IPS DF 6.9 (cell line): ENCODE measurements at regions not wholly inside any gene's neighbourhood (a gene's known extent, or its start where the extent isn't known, plus 50 kb on each side); places are given as distances from the start of the nearest gene placed in this dataset.

ENCODE experiments used
- DNase-seq: peaks from one replicate; pipeline ENCODE4 v3.0.0-alpha.2; 2013; ENCODE audit warnings: low read depth, low spot score
- H3K27ac ChIP-seq: one replicate; pipeline ENCODE4 v1.5.1; 2013; ENCODE audit warnings: low read length, control low read depth
- H3K27me3 ChIP-seq: 2 replicates; pipeline ENCODE4 v1.6.1; 2013; ENCODE audit warnings: mild to moderate bottlenecking, low read length; ENCODE audit not compliant: control insufficient read depth, insufficient read depth
- H3K36me3 ChIP-seq: 2 replicates; pipeline ENCODE4 v1.6.1; 2013; ENCODE audit warnings: low read length; ENCODE audit not compliant: control insufficient read depth, insufficient read depth
- H3K4me1 ChIP-seq: 2 replicates; pipeline ENCODE4 v1.6.1; 2013; ENCODE audit warnings: low read length; ENCODE audit not compliant: control insufficient read depth, insufficient read depth
- H3K4me3 ChIP-seq: 2 replicates; pipeline ENCODE4 v1.5.1; 2013; ENCODE audit warnings: mild to moderate bottlenecking, low read length
- H3K9me3 ChIP-seq: 2 replicates; pipeline ENCODE4 v1.6.1; 2013; ENCODE audit warnings: low read length, inconsistent platforms; ENCODE audit not compliant: control insufficient read depth, insufficient read depth
- WGBS: extraction: QIAGEN DNeasy Blood & Tissue Kit; methylation state at CpG from one replicate; pipeline ENCODE4 v1.1.7; 2013; ENCODE audit warnings: mixed read lengths, missing lambda C conversion rate; ENCODE audit not compliant: insufficient read length, insufficient coverage; 5-methylcytosine and 5-hydroxymethylcytosine counted together

DNA sequence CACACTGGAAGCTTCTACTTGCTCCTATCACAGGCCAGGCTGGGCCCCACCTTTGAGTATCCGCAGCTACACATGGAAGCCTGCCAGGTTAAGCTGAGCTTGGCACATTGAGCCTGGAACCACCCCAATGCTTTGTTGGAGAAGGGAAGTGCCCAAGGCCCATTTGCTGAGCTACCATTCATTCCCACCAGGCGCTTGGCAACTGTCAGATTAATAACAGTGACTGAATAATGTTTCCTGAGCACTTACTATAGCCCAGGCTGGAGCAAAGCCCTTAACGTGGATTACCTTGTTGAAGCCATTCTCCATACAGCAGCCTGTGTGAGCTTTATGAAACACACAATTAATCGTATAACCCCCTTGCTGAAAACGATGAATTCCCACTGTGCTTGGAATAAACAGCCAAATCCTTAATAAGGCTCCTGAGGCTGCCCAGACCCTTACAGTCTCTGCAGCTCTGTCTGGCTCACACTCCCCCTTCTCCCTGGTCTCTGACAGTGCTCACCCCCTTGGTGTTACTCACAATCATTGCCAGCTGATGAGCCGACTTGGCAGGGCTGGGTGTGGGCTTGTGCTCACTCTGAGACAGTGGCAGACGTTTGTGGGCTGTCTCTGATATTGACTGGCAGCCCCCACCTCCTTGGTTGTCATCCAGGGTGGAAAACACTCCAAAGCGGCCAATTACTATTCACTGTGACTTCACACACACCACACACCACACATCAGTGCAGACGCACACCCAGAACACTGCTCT is 357.1 kb downstream of the MAFB start:
- WGBS: no CpG with 5 or more reads among the region's 9 CpGs
- no peaks in the 10 kb centered on the region for H3K4me1 ChIP-seq
- no peak overlapping the region for H3K27ac ChIP-seq
- H3K4me3 ChIP-seq: no peak overlapping the region
- H3K9me3 ChIP-seq: no peaks in the 10 kb centered on the region
- no peaks in the 10 kb centered on the region for H3K36me3 ChIP-seq
- DNase-seq: no peak
- no peaks in the 10 kb centered on the region for H3K27me3 ChIP-seq

DNA sequence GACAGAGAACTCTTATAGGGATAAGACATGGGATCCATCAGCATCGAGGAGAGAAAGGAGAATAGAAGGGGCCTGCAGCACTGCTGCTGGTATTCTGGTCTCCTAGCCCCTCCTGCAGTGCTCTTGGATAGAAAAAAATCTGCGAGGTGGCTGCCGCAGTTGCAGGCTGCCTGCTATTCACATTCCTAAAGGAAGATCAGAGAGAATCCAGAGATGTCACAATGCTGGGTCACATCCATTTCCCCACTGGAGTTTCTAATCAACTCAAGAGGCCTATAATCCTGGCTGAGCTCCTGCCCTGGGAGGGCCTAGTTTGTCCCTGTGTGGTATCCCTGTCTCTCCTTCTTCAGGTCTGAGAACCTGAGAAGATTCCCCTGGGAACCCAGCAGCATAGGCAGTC is 357.8 kb downstream of the MAFB start:
- H3K27me3 ChIP-seq: no peaks in the 10 kb centered on the region
- H3K4me1 ChIP-seq: no peaks in the 10 kb centered on the region
- H3K36me3 ChIP-seq: no peaks in the 10 kb centered on the region
- DNase-seq: no peak
- no peak overlapping the region for H3K4me3 ChIP-seq
- no CpG with 5 or more reads among the region's 3 CpGs for WGBS
- H3K9me3 ChIP-seq: no peaks in the 10 kb centered on the region
- no peak overlapping the region for H3K27ac ChIP-seq

DNA sequence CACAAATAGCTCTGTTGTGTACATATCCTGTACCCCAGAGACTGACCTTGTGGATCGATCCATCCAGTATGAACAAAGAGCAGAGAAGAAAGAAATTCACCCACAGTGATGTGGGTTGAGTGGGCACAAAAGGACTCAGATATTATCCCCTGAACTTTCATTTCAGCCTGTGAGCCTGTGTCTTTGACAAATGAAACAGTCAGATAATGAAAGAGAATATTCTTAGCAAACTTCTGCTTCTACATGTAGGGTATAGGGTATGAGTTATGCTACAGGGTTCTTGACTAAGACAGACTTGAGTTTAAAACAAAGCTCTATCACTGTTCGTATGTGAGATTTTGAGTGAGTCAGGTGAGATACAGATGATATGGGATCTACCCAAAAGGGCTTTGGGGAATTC is 359.7 kb downstream of the MAFB start:
- WGBS: no CpG with 5 or more reads among the region's 2 CpGs
- H3K27ac ChIP-seq: no peak overlapping the region
- H3K4me3 ChIP-seq: no peak overlapping the region
- no peaks in the 10 kb centered on the region for H3K36me3 ChIP-seq
- DNase-seq: no peak
- no peaks in the 10 kb centered on the region for H3K27me3 ChIP-seq
- no peaks in the 10 kb centered on the region for H3K9me3 ChIP-seq
- no peaks in the 10 kb centered on the region for H3K4me1 ChIP-seq

- H3K9me3 ChIP-seq: no peaks in the 10 kb centered on the region
- whole genome bisulfite sequencing: no CpG with 5 or more reads among the region's 3 CpGs
- no peak for DNase-seq
- no peaks in the 10 kb centered on the region for H3K4me1 ChIP-seq
- H3K27ac ChIP-seq: no peak overlapping the region
- no peaks in the 10 kb centered on the region for H3K36me3 ChIP-seq
- H3K27me3 ChIP-seq: no peaks in the 10 kb centered on the region
- no peak overlapping the region for H3K4me3 ChIP-seq
Observed at GRCh38 chr20:40326784-40327183, 362.3 kb downstream of the MAFB start.

GRCh38 chr20:40325006-40325568 is 363.9 kb downstream of the MAFB start:
- no peak overlapping the region for H3K27ac ChIP-seq
- no peaks in the 10 kb centered on the region for H3K27me3 ChIP-seq
- DNase-seq: no peak
- H3K9me3 ChIP-seq: no peaks in the 10 kb centered on the region
- H3K36me3 ChIP-seq: no peaks in the 10 kb centered on the region
- WGBS: no CpG with 5 or more reads among the region's 2 CpGs
- H3K4me1 ChIP-seq: no peaks in the 10 kb centered on the region
- no peak overlapping the region for H3K4me3 ChIP-seq

- Histone ChIP-seq H3K4me3 (no peak overlapping the region), H3K4me1 (no peaks in the 10 kb centered on the region), H3K27me3 (no peaks in the 10 kb centered on the region), H3K27ac (no peak overlapping the region), H3K36me3 (no peaks in the 10 kb centered on the region), H3K9me3 (no peaks in the 10 kb centered on the region)
- no peak for DNase-seq
- WGBS: no CpG with 5 or more reads among the region's 5 CpGs
Observed at GRCh38 chr20:40323361-40323794, 365.7 kb downstream of the MAFB start.

DNA sequence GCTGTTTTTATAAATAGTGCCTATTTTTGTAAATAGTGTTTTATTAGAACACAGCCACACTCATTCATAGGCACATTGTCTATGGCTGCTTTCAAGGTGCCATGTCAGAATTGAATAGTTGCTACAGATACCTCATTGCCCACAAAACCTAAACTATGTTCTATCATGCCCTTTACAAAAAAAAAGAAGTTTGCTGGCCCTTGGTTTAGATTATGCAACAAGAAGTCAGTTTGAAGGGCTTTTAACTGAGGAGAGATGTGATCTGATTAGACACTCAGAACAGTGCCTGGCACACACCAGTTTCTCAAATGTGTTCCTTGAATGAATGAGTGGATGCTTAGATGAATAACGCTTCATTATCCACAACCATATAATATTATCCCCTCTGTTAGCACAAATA is 366.1 kb downstream of the MAFB start:
- no CpG with 5 or more reads among the region's 1 CpG for WGBS
- Histone ChIP-seq H3K4me1 (no peaks in the 10 kb centered on the region), H3K27ac (no peak overlapping the region), H3K36me3 (no peaks in the 10 kb centered on the region), H3K9me3 (no peaks in the 10 kb centered on the region), H3K4me3 (no peak overlapping the region), H3K27me3 (no peaks in the 10 kb centered on the region)
- DNase-seq: no peak

DNA sequence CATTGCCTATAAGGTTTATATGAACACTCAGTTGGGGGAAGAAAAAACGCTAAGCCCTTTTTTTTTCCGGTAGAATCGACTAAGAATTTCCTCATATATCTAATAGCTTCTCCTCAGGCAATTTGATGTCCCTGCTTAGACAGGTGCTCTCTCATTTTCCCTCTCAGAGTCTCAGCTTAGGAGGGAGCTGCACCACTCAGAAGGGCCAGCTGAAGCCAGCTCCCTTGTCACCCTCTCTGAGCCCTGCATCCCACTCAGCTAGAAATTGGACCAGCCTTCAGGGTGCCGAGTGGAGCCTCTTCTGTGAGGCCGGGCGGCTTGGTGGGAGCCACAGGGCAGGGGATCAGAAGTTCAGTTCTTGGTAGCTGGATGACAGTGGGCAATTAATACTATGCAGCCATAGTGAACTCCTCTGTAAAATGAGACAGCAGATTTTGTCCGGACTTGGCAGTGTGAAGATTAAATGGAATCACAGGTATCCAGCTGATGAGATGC is 368.5 kb downstream of the MAFB start:
- 0 out of 2 replicates have a peak, but pooled peaks cover 1% of the 10 kb centered on the region for H3K4me1 ChIP-seq
- DNase-seq: no peak
- no peak overlapping the region for H3K27ac ChIP-seq
- no peaks in the 10 kb centered on the region for H3K27me3 ChIP-seq
- no CpG with 5 or more reads among the region's 7 CpGs for WGBS
- no peak overlapping the region for H3K4me3 ChIP-seq
- H3K9me3 ChIP-seq: no peaks in the 10 kb centered on the region
- no peaks in the 10 kb centered on the region for H3K36me3 ChIP-seq

- WGBS: no CpG with 5 or more reads among the region's 15 CpGs
- Histone ChIP-seq H3K27ac (no peak overlapping the region), H3K4me1 (0 out of 2 replicates have a peak, but pooled peaks cover 1% of the 10 kb centered on the region), H3K27me3 (no peaks in the 10 kb centered on the region), H3K36me3 (no peaks in the 10 kb centered on the region), H3K4me3 (no peak overlapping the region), H3K9me3 (no peaks in the 10 kb centered on the region)
- no peak for DNase-seq
Observed at GRCh38 chr20:40319741-40320516, 369.1 kb downstream of the MAFB start.

DNA sequence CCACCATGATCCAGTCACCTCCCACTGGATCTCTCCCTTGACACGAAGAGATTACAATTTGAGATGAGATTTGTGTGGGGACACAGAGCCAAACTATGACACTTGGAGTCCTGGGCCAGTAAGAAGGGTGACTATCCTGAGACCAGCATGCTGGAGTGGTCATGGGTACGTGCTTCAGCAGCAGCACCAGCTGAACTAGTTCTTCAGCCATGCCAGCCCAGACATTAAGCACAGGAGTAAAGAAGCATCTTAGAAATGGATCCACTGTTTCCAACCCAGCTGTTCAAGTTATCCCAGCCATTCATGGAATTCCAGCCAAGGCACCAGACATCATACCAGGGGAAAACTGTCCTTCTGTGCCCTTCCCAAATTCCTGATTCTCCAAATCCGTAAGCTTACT is 370.0 kb downstream of the MAFB start:
- WGBS: no CpG with 5 or more reads among the region's 3 CpGs
- Histone ChIP-seq H3K27me3 (no peaks in the 10 kb centered on the region), H3K4me1 (0 out of 2 replicates have a peak, but pooled peaks cover 1% of the 10 kb centered on the region), H3K4me3 (no peak overlapping the region), H3K36me3 (no peaks in the 10 kb centered on the region), H3K27ac (no peak overlapping the region), H3K9me3 (no peaks in the 10 kb centered on the region)
- no peak for DNase-seq
